Duodenal mucosa (tissue), 2 donors: ENCODE measurements at regions not wholly inside any gene's neighbourhood (a gene's known extent, or its start where the extent isn't known, plus 50 kb on each side); places are given as distances from the start of the nearest gene placed in this dataset.

ENCODE experiments used
- H3K27ac ChIP-seq: one replicate; pipeline ENCODE4 v1.7.0; 2013; ENCODE audit warnings: low read depth, low read length
- H3K27me3 ChIP-seq, 2 donors: one replicate each; pipeline ENCODE4 v1.7.0; 2013; ENCODE audit warnings: low read length in 2 of 2, control low read depth in 1 of 2; ENCODE audit not compliant: insufficient read depth in 2 of 2, control insufficient read depth in 1 of 2
- H3K36me3 ChIP-seq, 2 donors: one replicate each; pipeline ENCODE4 v1.7.0; 2013; ENCODE audit warnings: low read length in 2 of 2, control low read depth in 1 of 2; ENCODE audit not compliant: insufficient read depth in 2 of 2, control insufficient read depth in 1 of 2
- H3K4me1 ChIP-seq, 2 donors: one replicate each; pipeline ENCODE4 v1.7.0; 2013; ENCODE audit warnings: low read length in 2 of 2, control low read depth in 1 of 2; ENCODE audit not compliant: insufficient read depth in 2 of 2, control insufficient read depth in 1 of 2
- H3K4me3 ChIP-seq, 2 donors: one replicate each; pipeline ENCODE4 v1.7.0; 2013; ENCODE audit warnings: low read length in 2 of 2, low read depth in 1 of 2
- H3K9ac ChIP-seq, 2 donors: one replicate each; pipeline ENCODE4 v1.7.0; 2013; ENCODE audit warnings: low read length in 2 of 2, low read depth in 1 of 2
- H3K9me3 ChIP-seq, 2 donors: one replicate each; pipeline ENCODE4 v1.7.0; 2013; ENCODE audit warnings: low read length in 2 of 2, control low read depth in 1 of 2; ENCODE audit not compliant: control insufficient read depth in 1 of 2

GRCh38 chr2:234189786-234190300, 139.3 kb downstream of the SPP2 start:
- H3K9me3 ChIP-seq: no peaks in the 10 kb centered on the region
- no peak overlapping the region for H3K27ac ChIP-seq
- no peaks in the 10 kb centered on the region for H3K36me3 ChIP-seq

GRCh38 chr2:234189230-234189629, 138.7 kb downstream of the SPP2 start:
- Histone ChIP-seq H3K27me3 (peaks cover 5 to 7% of the 10 kb centered on the region in 2 donors), H3K27ac (no peak overlapping the region), H3K4me3 (no peak overlapping the region), H3K4me1 (no peaks in the 10 kb centered on the region), H3K36me3 (no peaks in the 10 kb centered on the region), H3K9ac (no peak overlapping the region), H3K9me3 (no peaks in the 10 kb centered on the region)

More at GRCh38 chr2:234189786-234190300, 139.3 kb downstream of the SPP2 start:
- Histone ChIP-seq H3K4me1 (no peaks in the 10 kb centered on the region), H3K9ac (no peak overlapping the region), H3K4me3 (no peak overlapping the region), H3K27me3 (peaks cover 0 to 7% of the 10 kb centered on the region in 2 donors)

DNA sequence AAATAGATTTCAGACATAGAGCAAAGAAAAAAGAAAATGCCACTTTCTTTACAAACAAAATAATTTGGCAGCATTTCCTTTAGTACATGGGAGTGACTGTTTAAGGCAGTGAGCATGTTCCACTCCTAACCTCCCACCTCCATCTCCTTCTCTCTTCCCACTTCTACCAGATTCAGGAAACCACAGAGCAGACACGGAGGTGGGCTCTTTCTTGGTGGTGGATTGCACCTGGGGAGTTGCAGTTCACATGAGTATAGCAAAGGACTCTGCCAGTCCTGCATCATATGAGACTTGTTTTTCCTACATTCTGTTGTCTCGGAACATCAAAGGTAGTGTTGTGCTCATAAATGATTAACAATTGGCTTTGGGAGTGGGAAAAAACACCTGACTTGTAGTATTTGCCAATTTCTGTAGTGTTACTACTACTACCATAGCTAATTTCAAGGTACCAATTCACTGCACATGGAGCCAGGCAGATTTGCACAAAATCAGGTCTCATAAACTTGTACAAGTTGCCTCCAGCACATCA, 137.2 kb downstream of the SPP2 start:
- H3K27ac ChIP-seq: no peak overlapping the region

DNA sequence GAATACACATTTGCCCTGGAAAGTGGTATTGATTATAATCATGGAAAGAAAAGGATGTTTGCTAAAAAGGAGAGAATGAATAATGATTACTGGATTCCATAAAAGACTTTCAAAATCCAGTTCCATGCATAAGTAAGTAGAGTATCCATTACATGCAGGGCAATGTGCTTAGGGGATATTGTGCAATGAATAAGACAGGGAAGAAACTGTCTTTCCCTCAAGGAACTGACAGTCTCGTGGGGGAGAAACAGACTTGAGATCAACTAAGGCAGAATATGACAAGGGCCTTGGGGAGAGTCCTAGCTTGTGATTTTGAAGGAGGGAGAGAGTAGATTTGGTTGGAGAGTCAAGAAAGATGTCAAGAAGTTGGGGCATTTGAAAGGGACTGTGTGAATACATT, 130.6 kb downstream of the SPP2 start:
- Histone ChIP-seq H3K36me3 (no peaks in the 10 kb centered on the region), H3K27me3 (peaks cover 0 to 10% of the 10 kb centered on the region in 2 donors), H3K4me3 (no peak overlapping the region), H3K9ac (no peak overlapping the region), H3K27ac (no peak overlapping the region), H3K9me3 (no peaks in the 10 kb centered on the region), H3K4me1 (no peaks in the 10 kb centered on the region)

More for the DNA sequence above, 137.2 kb downstream of the SPP2 start:
- Histone ChIP-seq H3K9me3 (no peaks in the 10 kb centered on the region), H3K4me3 (no peak overlapping the region), H3K4me1 (no peaks in the 10 kb centered on the region), H3K36me3 (no peaks in the 10 kb centered on the region), H3K27me3 (peaks cover 7 to 8% of the 10 kb centered on the region in 2 donors), H3K9ac (no peak overlapping the region)

DNA sequence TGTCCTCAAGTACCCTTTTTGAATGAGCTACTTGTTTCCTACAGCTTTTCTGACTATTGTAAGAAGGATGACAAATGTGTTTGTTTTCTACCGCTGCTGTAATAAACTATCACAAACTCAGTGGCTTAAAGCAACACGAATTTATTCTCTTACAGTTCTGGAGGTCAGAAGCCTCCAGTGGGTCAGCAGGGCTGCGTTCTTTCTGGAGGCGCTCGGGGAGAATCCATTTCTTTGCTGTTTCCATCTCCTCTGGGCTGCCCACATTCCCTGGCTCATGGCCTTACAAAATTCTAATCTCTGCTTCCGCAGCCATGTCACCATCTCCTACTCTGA, 128.5 kb downstream of the SPP2 start:
- Histone ChIP-seq H3K4me3 (no peak overlapping the region), H3K9ac (no peak overlapping the region), H3K27ac (no peak overlapping the region), H3K9me3 (no peaks in the 10 kb centered on the region), H3K36me3 (no peaks in the 10 kb centered on the region), H3K4me1 (no peaks in the 10 kb centered on the region), H3K27me3 (peaks cover 0 to 2% of the 10 kb centered on the region in 2 donors)

GRCh38 chr2:234178330-234179030, 128.0 kb downstream of the SPP2 start:
- Histone ChIP-seq H3K27ac (no peak overlapping the region), H3K4me3 (no peak overlapping the region), H3K36me3 (no peaks in the 10 kb centered on the region), H3K9ac (no peak overlapping the region), H3K9me3 (no peaks in the 10 kb centered on the region), H3K27me3 (peaks cover 0 to 2% of the 10 kb centered on the region in 2 donors), H3K4me1 (no peaks in the 10 kb centered on the region)

DNA sequence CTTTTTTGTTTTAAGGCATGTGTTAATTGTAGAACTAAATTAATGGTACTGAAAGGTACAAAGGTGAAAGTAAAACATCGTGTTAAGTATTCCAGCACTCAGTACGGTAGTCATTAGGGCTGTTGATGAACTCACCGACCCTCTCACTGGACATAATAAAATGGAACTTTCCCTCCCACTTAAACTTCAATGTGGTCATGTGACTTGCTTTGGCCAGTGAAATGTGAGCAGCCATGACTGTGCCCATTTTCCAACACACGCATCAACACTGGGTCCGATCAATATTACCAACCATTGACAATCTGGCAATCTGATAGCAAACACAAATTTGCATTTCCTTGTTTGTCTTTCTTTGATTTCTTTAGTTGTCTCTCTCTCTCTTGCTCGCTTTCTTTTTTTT, 125.1 kb downstream of the SPP2 start:
- Histone ChIP-seq H3K36me3 (no peaks in the 10 kb centered on the region), H3K27ac (no peak overlapping the region), H3K27me3 (peaks cover 0 to 2% of the 10 kb centered on the region in 2 donors), H3K4me3 (no peak overlapping the region), H3K4me1 (no peaks in the 10 kb centered on the region), H3K9me3 (no peaks in the 10 kb centered on the region), H3K9ac (no peak overlapping the region)

- H3K4me3 ChIP-seq: no peak overlapping the region
- no peaks in the 10 kb centered on the region for H3K36me3 ChIP-seq
- H3K27ac ChIP-seq: no peak overlapping the region
- H3K4me1 ChIP-seq: no peaks in the 10 kb centered on the region
- peaks cover 0 to 2% of the 10 kb centered on the region in 2 donors for H3K27me3 ChIP-seq
- no peaks in the 10 kb centered on the region for H3K9me3 ChIP-seq
- H3K9ac ChIP-seq: no peak overlapping the region
Observed at GRCh38 chr2:234174742-234175141, 124.2 kb downstream of the SPP2 start.

- Histone ChIP-seq H3K27ac (no peak overlapping the region), H3K9me3 (no peaks in the 10 kb centered on the region), H3K27me3 (no peaks in the 10 kb centered on the region), H3K9ac (no peak overlapping the region), H3K4me1 (no peaks in the 10 kb centered on the region), H3K4me3 (no peak overlapping the region), H3K36me3 (no peaks in the 10 kb centered on the region)
Observed at GRCh38 chr2:234172532-234172931, 122.0 kb downstream of the SPP2 start.

DNA sequence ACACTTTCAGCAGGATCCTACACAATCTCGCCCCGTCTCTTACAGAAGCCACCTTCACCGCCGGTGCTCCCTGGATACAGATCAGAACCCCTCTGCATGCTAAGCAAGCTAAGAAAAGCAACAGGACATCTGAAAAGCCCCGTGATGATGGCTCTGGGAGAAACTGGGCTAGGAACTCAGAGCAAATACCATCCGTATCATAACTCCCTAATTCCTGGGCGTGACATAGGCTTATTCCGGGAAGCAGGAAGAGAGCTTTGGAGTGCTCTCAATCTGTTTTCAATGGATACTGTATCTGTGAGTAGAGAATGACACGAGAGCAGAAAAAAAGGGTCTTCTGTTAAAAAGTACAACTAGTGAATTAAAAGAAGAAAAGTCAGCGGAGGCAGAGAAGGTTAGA, 121.6 kb downstream of the SPP2 start:
- no peak overlapping the region for H3K27ac ChIP-seq
- no peak overlapping the region for H3K9ac ChIP-seq
- H3K9me3 ChIP-seq: no peaks in the 10 kb centered on the region
- no peaks in the 10 kb centered on the region for H3K4me1 ChIP-seq
- H3K27me3 ChIP-seq: no peaks in the 10 kb centered on the region
- no peak overlapping the region for H3K4me3 ChIP-seq
- no peaks in the 10 kb centered on the region for H3K36me3 ChIP-seq
